A549 (cell line): ENCODE measurements at regions not wholly inside any gene's neighbourhood (a gene's known extent, or its start where the extent isn't known, plus 50 kb on each side); places are given as distances from the start of the nearest gene placed in this dataset.

ENCODE experiments used
- ATAC-seq, 2 experiments: fragments of 200-7000 bp in 1 of 2; fragments of >200 bp in 1 of 2; cut with Nextera tagmentation in 1 of 2; cut with Tn5 transposase in 1 of 2; 3 replicates each; pipeline versions ENCODE4 v1.8.0 to v1.9.1; 2018 to 2020; ENCODE audit warnings: mild to moderate bottlenecking in 1 of 2, moderate library complexity in 1 of 2
- CTCF ChIA-PET: fragments of 300-600 bp; sonication (Branson Sonifier 250); formaldehyde crosslinking; extraction: SDS; loops from one replicate; lab custom pipeline; 2021; ENCODE audit warnings: antibody characterized with exemption, inconsistent platforms; lab: Yijun Ruan, JAX
- POLR2A ChIA-PET: fragments of 350-600 bp; formaldehyde crosslinking; extraction: SDS; loops from one replicate; lab custom pipeline; 2021; ENCODE audit warnings: antibody characterized with exemption, inconsistent platforms; lab: Yijun Ruan, JAX
- DNase-seq, 2 experiments: peaks; one replicate each; pipeline versions ENCODE4 v3.0.0 to v3.0.0-alpha.2; 2011 to 2016; ENCODE audit warnings: low read depth in 1 of 2, low spot score in 1 of 2
- FAIRE-seq: peaks from 2 replicates; lab custom pipeline; 2011; peaks lifted over from hg19 to GRCh38; lab: Jason Lieb, UNC
- H3K27ac ChIP-seq, 2 experiments: fragments of >200 bp; sonication (Bioruptor Twin); formaldehyde crosslinking; 3 replicates each; pipeline ENCODE4 v1.5.1; 2016 to 2017
- H3K4me1 ChIP-seq: fragments of >200 bp; sonication (Bioruptor Twin); formaldehyde crosslinking; 3 replicates; pipeline ENCODE4 v1.6.1; 2016
- H3K4me2 ChIP-seq: fragments of >200 bp; sonication (Bioruptor Twin); formaldehyde crosslinking; 3 replicates; pipeline ENCODE4 v1.6.1; 2016
- H3K4me3 ChIP-seq: fragments of >200 bp; sonication (Bioruptor Twin); formaldehyde crosslinking; 3 replicates; pipeline ENCODE4 v1.5.1; 2016
- H3K9me3 ChIP-seq: fragments of >200 bp; sonication (Bioruptor Twin); formaldehyde crosslinking; 3 replicates; pipeline ENCODE4 v1.6.1; 2016
- BCL3 ChIP-seq: fragments of >200 bp; sonication (Bioruptor Twin); formaldehyde crosslinking; IDR thresholded peaks from 3 replicates; pipeline ENCODE4 v1.6.1; 2016
- EP300 ChIP-seq, 2 experiments: fragments of >200 bp; sonication (Bioruptor Twin); formaldehyde crosslinking; IDR thresholded peaks; 2 replicates in 1 of 2; 3 replicates in 1 of 2; pipeline ENCODE4 v1.6.1; 2016 to 2017
- ESRRA ChIP-seq: fragments of 150-350 bp; IDR thresholded peaks from 2 replicates; pipeline ENCODE4 v1.6.1; 2014; ENCODE audit warnings: mild to moderate bottlenecking, low read length, borderline replicate concordance
- FOSB ChIP-seq: fragments of 250-450 bp; sonication (Bioruptor Pico); IDR thresholded peaks from 2 replicates; pipeline ENCODE4 v1.5.0; 2020; ENCODE audit warnings: mild to moderate bottlenecking, moderate library complexity
- FOSL2 ChIP-seq, 2 experiments: fragments of 450-650 bp in 1 of 2; fragments of >200 bp in 1 of 2; sonication (Bioruptor Twin) in 1 of 2; formaldehyde crosslinking; IDR thresholded peaks; 2 replicates each; pipeline versions ENCODE4 v1.5.0 to v1.6.1; 2016 to 2020; ENCODE audit warnings: mild to moderate bottlenecking in 1 of 2, moderate library complexity in 1 of 2
- HOXA7 ChIP-seq: fragments of 250-450 bp; sonication (Bioruptor Pico); IDR thresholded peaks from 2 replicates; pipeline ENCODE4 v1.5.0; 2020; ENCODE audit warnings: mild to moderate bottlenecking, moderate library complexity
- HOXB13 ChIP-seq: fragments of 250-450 bp; sonication (Bioruptor Pico); IDR thresholded peaks from 2 replicates; pipeline ENCODE4 v1.5.0; 2020; ENCODE audit warnings: low read depth, mild to moderate bottlenecking, moderate library complexity
- JUN ChIP-seq, 2 experiments: fragments of >200 bp; sonication (Bioruptor Twin); formaldehyde crosslinking; IDR thresholded peaks; 2 replicates in 1 of 2; 3 replicates in 1 of 2; pipeline ENCODE4 v1.6.1; 2016 to 2017
- KDM5A ChIP-seq: fragments of 200-600 bp; sonication (generic); IDR thresholded peaks from 2 replicates; pipeline ENCODE4 v1.6.1; 2016; ENCODE audit warnings: antibody characterized with exemption, mild to moderate bottlenecking
- MYC ChIP-seq: IDR thresholded peaks from 2 replicates; pipeline ENCODE4 v1.6.1; 2012; ENCODE audit warnings: mild to moderate bottlenecking, inconsistent platforms, low read length, improper control_type of control experiment, borderline replicate concordance
- NPAS2 ChIP-seq: fragments of 250-450 bp; sonication (Bioruptor Pico); IDR thresholded peaks from 2 replicates; pipeline ENCODE4 v1.8.0; 2022; ENCODE audit warnings: mild to moderate bottlenecking, moderate library complexity, borderline replicate concordance
- NR3C1 ChIP-seq: fragments of >200 bp; sonication (Bioruptor Twin); formaldehyde crosslinking; IDR thresholded peaks from 3 replicates; pipeline ENCODE4 v1.6.1; 2017
- PBX3 ChIP-seq: IDR thresholded peaks from 2 replicates; pipeline ENCODE4 v1.6.1; 2012
- POLR2AphosphoS2 ChIP-seq: conservative IDR thresholded peaks from 2 replicates; pipeline ENCODE4 v1.6.1; 2012; ENCODE audit warnings: low read length, improper control_type of control experiment, inconsistent platforms
- RAD21 ChIP-seq, 2 experiments: fragments of >200 bp in 1 of 2; sonication (Bioruptor Twin) in 1 of 2; formaldehyde crosslinking in 1 of 2; IDR thresholded peaks in 1 of 2; conservative IDR thresholded peaks in 1 of 2; 2 replicates in 1 of 2; 3 replicates in 1 of 2; pipeline ENCODE4 v1.6.1; 2012 to 2018; ENCODE audit warnings: inconsistent platforms in 1 of 2
- RFX5 ChIP-seq: fragments of 450-650 bp; IDR thresholded peaks from 2 replicates; pipeline ENCODE4 v1.7.1; 2014; ENCODE audit warnings: antibody characterized with exemption, mild to moderate bottlenecking, moderate library complexity
- RNF2 ChIP-seq: fragments of 200-600 bp; sonication (generic); IDR thresholded peaks from 2 replicates; pipeline ENCODE4 v1.6.1; 2016; ENCODE audit warnings: low read depth, mild to moderate bottlenecking, antibody characterized with exemption, moderate library complexity, borderline replicate concordance
- TFCP2L1 ChIP-seq: fragments of 250-450 bp; sonication (Bioruptor Pico); IDR thresholded peaks from 2 replicates; pipeline ENCODE4 v1.5.0; 2021; ENCODE audit warnings: mild to moderate bottlenecking
- ZFP36 ChIP-seq: fragments of 450-650 bp; IDR thresholded peaks from 2 replicates; pipeline ENCODE4 v1.6.1; 2014; ENCODE audit warnings: borderline replicate concordance; ENCODE audit not compliant: partially characterized antibody
- ZNF302 ChIP-seq: fragments of 250-450 bp; sonication (Bioruptor Pico); IDR thresholded peaks from 2 replicates; pipeline ENCODE4 v1.9.0; 2021; ENCODE audit warnings: inconsistent platforms, mild to moderate bottlenecking, moderate library complexity
- ZSCAN20 ChIP-seq: fragments of 250-450 bp; sonication (Bioruptor Pico); IDR thresholded peaks from 2 replicates; pipeline ENCODE4 v1.8.0; 2022; ENCODE audit warnings: mild to moderate bottlenecking, moderate library complexity
- WGBS: methylation state at CpG from one replicate; pipeline ENCODE4 v1.1.6; 2017; ENCODE audit errors: missing lambda C conversion rate; 5-methylcytosine and 5-hydroxymethylcytosine counted together
- TF ChIP-seq, protein P1 (sequence below): IDR thresholded peaks from 2 replicates; pipeline ENCODE4 v1.6.1; 2012; ENCODE audit warnings: low read depth, borderline replicate concordance
- TF ChIP-seq, protein P2 (sequence below): fragments of 250-450 bp; sonication (Bioruptor Pico); IDR thresholded peaks from 2 replicates; pipeline ENCODE4 v1.5.0; 2021; ENCODE audit warnings: mild to moderate bottlenecking, moderate library complexity, borderline replicate concordance
- TF ChIP-seq, protein P3 (sequence below): fragments of 450-650 bp; IDR thresholded peaks from 2 replicates; pipeline ENCODE4 v1.6.1; 2014; ENCODE audit warnings: antibody characterized with exemption

DNA sequence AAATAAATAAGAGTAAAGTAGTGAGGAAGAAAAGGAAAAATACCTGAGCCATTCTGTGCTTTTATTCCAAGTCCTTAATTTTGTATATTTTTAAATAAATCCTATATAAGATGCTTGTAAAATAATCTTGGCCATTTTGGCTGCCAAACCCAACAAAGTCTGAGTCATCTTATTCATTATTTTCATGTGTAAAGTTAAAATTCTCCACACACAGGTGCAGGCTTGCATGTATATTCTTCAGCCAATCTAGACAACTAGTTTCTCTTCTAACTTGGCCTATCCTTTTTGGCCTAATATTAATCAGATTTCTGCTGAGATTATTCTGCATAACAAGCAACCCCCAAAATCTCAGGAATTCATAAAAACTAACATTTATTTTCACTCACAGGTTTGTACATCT, 189.8 kb upstream of the ATP11B start (continued):
- TF ChIP-seq, protein P1, sequence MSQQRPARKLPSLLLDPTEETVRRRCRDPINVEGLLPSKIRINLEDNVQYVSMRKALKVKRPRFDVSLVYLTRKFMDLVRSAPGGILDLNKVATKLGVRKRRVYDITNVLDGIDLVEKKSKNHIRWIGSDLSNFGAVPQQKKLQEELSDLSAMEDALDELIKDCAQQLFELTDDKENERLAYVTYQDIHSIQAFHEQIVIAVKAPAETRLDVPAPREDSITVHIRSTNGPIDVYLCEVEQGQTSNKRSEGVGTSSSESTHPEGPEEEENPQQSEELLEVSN = no peak
- TF ChIP-seq RAD21 (conservative IDR thresholded peaks at IDR 0.05 in 1 of 2, IDR thresholded peaks at IDR 0.05 in 1 of 2) = no peak

DNA sequence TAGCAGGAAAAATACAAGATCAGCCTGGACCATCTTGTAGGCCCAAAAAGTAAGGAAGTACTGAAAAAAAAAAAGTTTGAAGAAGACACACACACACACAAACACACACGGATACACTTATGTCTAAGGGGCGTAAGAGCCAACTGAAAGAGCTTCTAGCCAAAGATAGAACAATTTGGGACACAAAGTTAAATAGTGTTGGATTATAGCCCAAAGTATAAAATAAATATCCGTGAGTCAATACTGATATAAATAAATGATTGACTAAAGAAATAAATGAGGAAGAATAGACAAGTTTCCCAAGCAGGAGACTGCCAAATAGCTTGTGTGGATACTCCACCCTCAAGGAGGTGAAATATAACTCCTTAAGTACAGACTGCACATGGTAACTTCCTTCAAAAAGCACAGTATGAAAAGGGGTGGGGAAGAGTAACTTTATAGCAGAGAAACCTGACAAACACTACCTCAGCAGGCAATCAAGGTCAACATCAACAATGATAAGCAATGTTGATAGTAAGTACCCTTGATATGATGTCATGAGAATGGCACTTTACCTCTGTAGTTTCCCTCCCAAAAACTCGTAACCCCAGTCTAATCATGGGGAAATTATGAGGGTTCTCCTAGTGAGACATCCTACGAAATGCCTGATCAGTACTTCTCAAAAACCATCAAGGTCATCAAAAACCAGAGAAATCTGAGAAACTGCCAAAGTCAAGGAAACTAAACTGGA, 187.3 kb upstream of the ATP11B start:
- POLR2A ChIA-PET = no interaction called here
- Histone ChIP-seq H3K4me2 (no peak overlapping the region), H3K4me3 (no peak overlapping the region), H3K27ac (no peak overlapping the region), H3K4me1 (no peaks in the 10 kb centered on the region)
- FAIRE-seq (no peak), DNase-seq (no peak), ATAC-seq (no peak)
- CTCF ChIA-PET = no interaction called here
- 41% methylated on average over 5 of the region's 5 CpGs for WGBS
- TF ChIP-seq HOXB13 (CRISPR knock-in tag) = no peak
- no peak for TF ChIP-seq EP300 (IDR thresholded peaks at IDR 0.05)
- TF ChIP-seq HOXA7 (CRISPR knock-in tag) = no peak
- no peak for TF ChIP-seq POLR2AphosphoS2
- no peak for TF ChIP-seq NPAS2 (CRISPR knock-in tag)
- TF ChIP-seq, all 56 proteins: peak for 0
- H3K9me3 ChIP-seq = no peaks in the 10 kb centered on the region

DNA sequence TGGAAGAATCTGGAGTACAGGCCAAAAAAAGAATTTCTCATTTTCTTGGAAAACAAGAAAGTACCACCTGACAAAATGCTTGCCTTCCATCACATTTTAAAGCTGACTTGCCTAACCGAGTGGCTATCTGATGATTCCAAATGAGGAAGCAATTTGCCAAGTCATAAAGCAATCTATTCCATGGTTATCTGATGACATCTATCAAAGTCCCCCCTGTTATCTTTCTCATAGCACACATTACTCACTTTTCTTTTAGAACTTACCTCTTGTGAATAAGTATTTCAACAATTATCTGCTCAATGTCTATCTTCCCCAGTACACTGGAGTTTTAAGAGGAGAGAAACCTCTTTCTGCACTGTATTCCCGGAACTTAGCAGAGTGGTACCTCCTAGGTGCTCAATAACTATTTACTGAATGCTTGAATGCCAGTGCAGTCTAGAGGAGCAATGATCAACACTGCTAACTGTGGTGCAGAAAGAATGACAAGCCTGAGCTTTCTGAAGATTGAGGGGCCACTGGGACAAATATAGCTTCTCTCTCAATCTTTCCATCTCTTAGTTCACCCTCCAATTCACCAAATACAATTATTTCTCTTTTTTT, 186.3 kb upstream of the ATP11B start:
- CTCF ChIA-PET = no interaction called here
- FAIRE-seq (no peak), ATAC-seq (no peak)

More for the DNA sequence above, 186.3 kb upstream of the ATP11B start:
- DNase-seq = no peak
- no peak for TF ChIP-seq FOSL2 (IDR thresholded peaks at IDR 0.05)
- TF ChIP-seq FOSL2 (CRISPR knock-in tag; IDR thresholded peaks at IDR 0.05) = no peak
- TF ChIP-seq BCL3 = no peak
- TF ChIP-seq ESRRA = no peak
- no peak for TF ChIP-seq MYC
- no peak for TF ChIP-seq TFCP2L1 (CRISPR knock-in tag)
- TF ChIP-seq ZSCAN20 = no peak
- no peak for TF ChIP-seq NR3C1
- TF ChIP-seq JUN (IDR thresholded peaks at IDR 0.05) = no peak
- no peak for TF ChIP-seq FOSB (CRISPR knock-in tag)
- TF ChIP-seq, protein P2, sequence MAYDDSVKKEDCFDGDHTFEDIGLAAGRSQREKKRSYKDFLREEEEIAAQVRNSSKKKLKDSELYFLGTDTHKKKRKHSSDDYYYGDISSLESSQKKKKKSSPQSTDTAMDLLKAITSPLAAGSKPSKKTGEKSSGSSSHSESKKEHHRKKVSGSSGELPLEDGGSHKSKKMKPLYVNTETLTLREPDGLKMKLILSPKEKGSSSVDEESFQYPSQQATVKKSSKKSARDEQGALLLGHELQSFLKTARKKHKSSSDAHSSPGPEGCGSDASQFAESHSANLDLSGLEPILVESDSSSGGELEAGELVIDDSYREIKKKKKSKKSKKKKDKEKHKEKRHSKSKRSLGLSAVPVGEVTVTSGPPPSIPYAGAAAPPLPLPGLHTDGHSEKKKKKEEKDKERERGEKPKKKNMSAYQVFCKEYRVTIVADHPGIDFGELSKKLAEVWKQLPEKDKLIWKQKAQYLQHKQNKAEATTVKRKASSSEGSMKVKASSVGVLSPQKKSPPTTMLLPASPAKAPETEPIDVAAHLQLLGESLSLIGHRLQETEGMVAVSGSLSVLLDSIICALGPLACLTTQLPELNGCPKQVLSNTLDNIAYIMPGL (CRISPR knock-in tag) = no peak
- TF ChIP-seq KDM5A = no peak
- no peak for TF ChIP-seq PBX3
- TF ChIP-seq RFX5 = no peak
- TF ChIP-seq, protein P3, sequence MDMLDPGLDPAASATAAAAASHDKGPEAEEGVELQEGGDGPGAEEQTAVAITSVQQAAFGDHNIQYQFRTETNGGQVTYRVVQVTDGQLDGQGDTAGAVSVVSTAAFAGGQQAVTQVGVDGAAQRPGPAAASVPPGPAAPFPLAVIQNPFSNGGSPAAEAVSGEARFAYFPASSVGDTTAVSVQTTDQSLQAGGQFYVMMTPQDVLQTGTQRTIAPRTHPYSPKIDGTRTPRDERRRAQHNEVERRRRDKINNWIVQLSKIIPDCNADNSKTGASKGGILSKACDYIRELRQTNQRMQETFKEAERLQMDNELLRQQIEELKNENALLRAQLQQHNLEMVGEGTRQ = no peak
- no peak for TF ChIP-seq ZNF302 (CRISPR knock-in tag)
- no peak for TF ChIP-seq EP300 (IDR thresholded peaks at IDR 0.05)
- TF ChIP-seq NPAS2 (CRISPR knock-in tag) = no peak
- no peak for TF ChIP-seq RNF2
- TF ChIP-seq ZFP36 = no peak
- POLR2A ChIA-PET = no interaction called here
- no peak overlapping the region for H3K4me3 ChIP-seq
- H3K4me1 ChIP-seq = no peaks in the 10 kb centered on the region
- no peak overlapping the region for H3K4me2 ChIP-seq
- H3K9me3 ChIP-seq = no peaks in the 10 kb centered on the region
- 50% methylated on average over 2 of the region's 2 CpGs for WGBS
- no peak overlapping the region for H3K27ac ChIP-seq
